ENCODE measurements at regions not wholly inside any gene's neighbourhood (a gene's known extent, or its start where the extent isn't known, plus 50 kb on each side); places are given as distances from the start of the nearest gene placed in this dataset.

DNA sequence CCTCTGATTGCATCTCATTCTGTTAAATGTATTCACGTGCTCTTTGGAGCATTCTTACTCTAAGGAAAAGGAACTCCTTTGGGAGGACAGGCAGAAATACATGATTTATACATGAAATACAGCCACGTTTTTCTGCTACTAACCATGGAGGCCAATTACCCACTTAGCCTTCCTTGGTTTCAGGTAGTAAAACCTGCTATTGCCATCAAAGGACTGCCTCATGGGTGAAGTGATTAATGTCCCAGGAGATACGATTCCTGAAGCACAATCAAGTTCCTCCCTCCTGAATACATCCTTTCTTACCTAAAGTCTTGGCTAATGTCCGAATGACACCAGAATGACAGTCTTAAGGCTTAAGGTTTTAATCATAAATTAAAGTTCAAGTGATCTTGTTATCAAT is 58.5 kb upstream of the PIK3CG start:
- Mint-ChIP-seq H3K9me3 (peaks cover 3 to 5% of the 10 kb centered on the region in 2 experiments; a peak in 2 of 5 replicates), H3K27ac (no peak overlapping the region; a peak in 1 of 7 replicates), H3K27me3 (ENCODE audit: low read depth) (peaks cover 2% of the 10 kb centered on the region), H3K36me3 (ENCODE audit: insufficient read depth in 1 of 3, low read depth in 3 of 3) (peaks cover 0 to 6% (median 0%) of the 10 kb centered on the region in 3 experiments; a peak in 3 of 7 replicates), H3K4me1 (peaks cover 9 to 21% of the 10 kb centered on the region in 2 experiments), H3K4me3 (no peak overlapping the region)
- no peaks in the 10 kb centered on the region for H3K9me3 ChIP-seq (ENCODE audit: control insufficient read depth, low read depth, low read length)
- H3K23me2 ChIP-seq (ENCODE audit: insufficient read length, low read depth, low read length, poor library complexity, severe bottlenecking): no peaks in the 10 kb centered on the region
- H3K18ac ChIP-seq (ENCODE audit: insufficient read length, low read depth, low read length): no peak overlapping the region
- no peak overlapping the region for H2BK12ac ChIP-seq (ENCODE audit: insufficient read length, low read depth, low read length)
- H2BK15ac ChIP-seq (ENCODE audit: low read depth, low read length): no peak overlapping the region
- no peak overlapping the region for H3T11ph ChIP-seq (ENCODE audit: low read length)
- H2BK20ac ChIP-seq (ENCODE audit: low read depth, low read length, poor library complexity, severe bottlenecking): no peak overlapping the region
- no peak overlapping the region for H2AFZ ChIP-seq (ENCODE audit: low read length)
- no peak overlapping the region for H2BK5ac ChIP-seq (ENCODE audit: insufficient read length, low read length)
- H4K5ac ChIP-seq (ENCODE audit: insufficient read length, low read depth, low read length): no peak overlapping the region
- H3K4me1 ChIP-seq (ENCODE audit: insufficient read depth, low read length): peaks cover 3% of the 10 kb centered on the region; the same call in 1 of the 2 replicates
- no peaks in the 10 kb centered on the region for H3K79me1 ChIP-seq (ENCODE audit: insufficient read depth, low read depth, low read length, poor library complexity, severe bottlenecking)
- no peak overlapping the region for H3K9ac ChIP-seq (ENCODE audit: extremely low read depth, insufficient read length, low read length)
- H3K56ac ChIP-seq (ENCODE audit: insufficient read length, low read depth, low read length): no peak overlapping the region
- TF ChIP-seq, protein P1, sequence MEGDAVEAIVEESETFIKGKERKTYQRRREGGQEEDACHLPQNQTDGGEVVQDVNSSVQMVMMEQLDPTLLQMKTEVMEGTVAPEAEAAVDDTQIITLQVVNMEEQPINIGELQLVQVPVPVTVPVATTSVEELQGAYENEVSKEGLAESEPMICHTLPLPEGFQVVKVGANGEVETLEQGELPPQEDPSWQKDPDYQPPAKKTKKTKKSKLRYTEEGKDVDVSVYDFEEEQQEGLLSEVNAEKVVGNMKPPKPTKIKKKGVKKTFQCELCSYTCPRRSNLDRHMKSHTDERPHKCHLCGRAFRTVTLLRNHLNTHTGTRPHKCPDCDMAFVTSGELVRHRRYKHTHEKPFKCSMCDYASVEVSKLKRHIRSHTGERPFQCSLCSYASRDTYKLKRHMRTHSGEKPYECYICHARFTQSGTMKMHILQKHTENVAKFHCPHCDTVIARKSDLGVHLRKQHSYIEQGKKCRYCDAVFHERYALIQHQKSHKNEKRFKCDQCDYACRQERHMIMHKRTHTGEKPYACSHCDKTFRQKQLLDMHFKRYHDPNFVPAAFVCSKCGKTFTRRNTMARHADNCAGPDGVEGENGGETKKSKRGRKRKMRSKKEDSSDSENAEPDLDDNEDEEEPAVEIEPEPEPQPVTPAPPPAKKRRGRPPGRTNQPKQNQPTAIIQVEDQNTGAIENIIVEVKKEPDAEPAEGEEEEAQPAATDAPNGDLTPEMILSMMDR (conservative IDR thresholded peaks at IDR 0.05): no peak
- no peaks in the 10 kb centered on the region for H3K79me2 ChIP-seq (ENCODE audit: insufficient read depth, low read length)
- no peak for DNase-seq
- no peak overlapping the region for H2BK120ac ChIP-seq (ENCODE audit: low read depth, low read length, poor library complexity, severe bottlenecking)
- no peak overlapping the region for H4K8ac ChIP-seq (replicated peaks; ENCODE audit: insufficient read length, low read depth, low read length)
- no CpG with 5 or more reads among the region's 4 CpGs for WGBS (ENCODE audit: extremely low coverage, insufficient read length, low lambda C conversion rate)
- H4K91ac ChIP-seq (ENCODE audit: insufficient read length, low read depth, low read length): no peak overlapping the region
- H3K27ac ChIP-seq (ENCODE audit: insufficient read length, low read depth, low read length): no peak overlapping the region
- no peaks in the 10 kb centered on the region for H3K27me3 ChIP-seq (ENCODE audit: insufficient read depth, low read length)
- H3K4ac ChIP-seq (ENCODE audit: low read depth, low read length): no peak overlapping the region
- no peak overlapping the region for H3K4me2 ChIP-seq (ENCODE audit: insufficient read depth, insufficient read length, low read length)
- H3K23ac ChIP-seq (ENCODE audit: insufficient read length, low read depth, low read length): no peak overlapping the region
- no peaks in the 10 kb centered on the region for H4K20me1 ChIP-seq (ENCODE audit: control insufficient read depth, insufficient read depth, insufficient read length)
- H2AK5ac ChIP-seq (ENCODE audit: insufficient read length, low read length): no peak overlapping the region
- no peak overlapping the region for H3K14ac ChIP-seq (ENCODE audit: insufficient read depth, low read length)
